ENCODE measurements at regions not wholly inside any gene's neighbourhood (a gene's known extent, or its start where the extent isn't known, plus 50 kb on each side); places are given as distances from the start of the nearest gene placed in this dataset.

GRCh38 chr7:96531331-96531730, 178.3 kb downstream of the SEM1 start:
- TF ChIP-seq GATA2 (IDR thresholded peaks at IDR 0.05; ENCODE audit: low read depth, low read length) = no peak
- no peak for TF ChIP-seq GATA3 (IDR thresholded peaks at IDR 0.05; ENCODE audit: low read depth, low read length)

Measured in SH-SY5Y (cell line).